Epithelial cell of esophagus (primary cell): ENCODE measurements at regions not wholly inside any gene's neighbourhood (a gene's known extent, or its start where the extent isn't known, plus 50 kb on each side); places are given as distances from the start of the nearest gene placed in this dataset.

Source experiments
- DNase-seq: peaks from one replicate; pipeline ENCODE4 v3.0.0; 2010; ENCODE audit warnings: low read depth
- H3K4me3 ChIP-seq: 2 replicates; pipeline ENCODE4 v1.5.1; 2011; ENCODE audit warnings: mild to moderate bottlenecking, low read length, control low read depth
- CTCF ChIP-seq: IDR thresholded peaks from 2 replicates; pipeline ENCODE4 v1.5.1; 2011; ENCODE audit warnings: low read depth, mild to moderate bottlenecking, low read length, control low read depth, inconsistent platforms; ENCODE audit not compliant: insufficient read depth; ENCODE audit errors: missing control alignments

GRCh38 chr14:65257425-65257824 is 155.1 kb upstream of the FUT8 start:
- H3K4me3 ChIP-seq: no peak overlapping the region
- TF ChIP-seq CTCF: no peak
- no peak for DNase-seq

- TF ChIP-seq CTCF: no peak
- peak; percentile 79 for DNase-seq
- H3K4me3 ChIP-seq: no peak overlapping the region
Measured at GRCh38 chr14:65258391-65258790, 154.1 kb upstream of the FUT8 start.

- TF ChIP-seq CTCF: no peak
- DNase-seq: no peak
- no peak overlapping the region for H3K4me3 ChIP-seq
Measured at GRCh38 chr14:65259000-65259399, 153.5 kb upstream of the FUT8 start.

GRCh38 chr14:65260786-65261185 is 151.7 kb upstream of the FUT8 start:
- no peak for DNase-seq
- no peak overlapping the region for H3K4me3 ChIP-seq
- no peak for TF ChIP-seq CTCF

GRCh38 chr14:65261425-65261920 is 151.1 kb upstream of the FUT8 start:
- peak; percentile 31 for DNase-seq
- no peak for TF ChIP-seq CTCF

GRCh38 chr14:65261946-65262345 is 150.6 kb upstream of the FUT8 start:
- no peak for TF ChIP-seq CTCF
- H3K4me3 ChIP-seq: no peak overlapping the region
- no peak for DNase-seq

More at GRCh38 chr14:65261425-65261920, 151.1 kb upstream of the FUT8 start:
- H3K4me3 ChIP-seq: no peak overlapping the region

- H3K4me3 ChIP-seq: no peak overlapping the region
- TF ChIP-seq CTCF: no peak
- peak; percentile 51 for DNase-seq
Measured at GRCh38 chr14:65263177-65263788, 149.2 kb upstream of the FUT8 start.
